GM12801 (cell line): ENCODE measurements at regions not wholly inside any gene's neighbourhood (a gene's known extent, or its start where the extent isn't known, plus 50 kb on each side); places are given as distances from the start of the nearest gene placed in this dataset.

Experiments used
- CTCF ChIP-seq: IDR thresholded peaks from one replicate; pipeline ENCODE4 v1.5.1; 2011; ENCODE audit warnings: control low read depth; ENCODE audit not compliant: insufficient read length; ENCODE audit errors: extremely low read depth

- TF ChIP-seq CTCF: no peak
Measured at GRCh38 chr9:28946648-28947047, 1373.4 kb upstream of the C9orf72 start.

- TF ChIP-seq CTCF: no peak
Measured at GRCh38 chr9:28951945-28952344, 1378.7 kb upstream of the C9orf72 start.

- no peak for TF ChIP-seq CTCF
Measured at GRCh38 chr9:28956116-28956880, 1383.0 kb upstream of the C9orf72 start.

- TF ChIP-seq CTCF: no peak
Measured at GRCh38 chr9:28960602-28961001, 1387.3 kb upstream of the C9orf72 start.

GRCh38 chr9:28961623-28962022, 1388.3 kb upstream of the C9orf72 start:
- no peak for TF ChIP-seq CTCF

GRCh38 chr9:28967226-28967625, 1393.9 kb upstream of the C9orf72 start:
- no peak for TF ChIP-seq CTCF

- TF ChIP-seq CTCF: no peak
Measured at GRCh38 chr9:28970241-28970654, 1397.0 kb upstream of the C9orf72 start.
